Endothelial cell of umbilical vein (primary cell): ENCODE measurements at regions not wholly inside any gene's neighbourhood (a gene's known extent, or its start where the extent isn't known, plus 50 kb on each side); places are given as distances from the start of the nearest gene placed in this dataset.

Source experiments
- CTCF ChIP-seq, 2 donors: IDR thresholded peaks; 1 replicate in 1 of 2; 2 replicates in 1 of 2; pipeline ENCODE4 v1.5.1; 2011; ENCODE audit warnings: low read length in 2 of 2, mild to moderate bottlenecking in 2 of 2, moderate library complexity in 2 of 2, control low read depth in 1 of 2, inconsistent platforms in 1 of 2, low read depth in 1 of 2; ENCODE audit not compliant: insufficient read depth in 1 of 2; ENCODE audit errors: extremely low read depth in 1 of 2
- EZH2 ChIP-seq: IDR thresholded peaks from 2 replicates; pipeline ENCODE4 v1.6.1; 2012; ENCODE audit warnings: borderline replicate concordance, low read depth, mild to moderate bottlenecking, moderate library complexity, low read length, inconsistent platforms; ENCODE audit not compliant: severe bottlenecking
- FOS ChIP-seq: IDR thresholded peaks from 2 replicates; pipeline ENCODE4 v1.6.1; 2011; ENCODE audit warnings: mild to moderate bottlenecking, low read length, moderate library complexity, borderline replicate concordance; ENCODE audit not compliant: insufficient read depth
- JUN ChIP-seq: IDR thresholded peaks from 2 replicates; pipeline ENCODE4 v1.6.1; 2011; ENCODE audit warnings: borderline replicate concordance, low read depth; ENCODE audit not compliant: insufficient read length, insufficient read depth
- MAX ChIP-seq: IDR thresholded peaks from 2 replicates; pipeline ENCODE4 v1.6.1; 2011; ENCODE audit not compliant: insufficient read depth, insufficient read length
- MYC ChIP-seq: IDR thresholded peaks from one replicate; pipeline ENCODE4 v1.6.1; 2011; ENCODE audit warnings: mild to moderate bottlenecking, low read depth, low read length
- POLR2A ChIP-seq: IDR thresholded peaks from 2 replicates; pipeline ENCODE4 v1.6.1; 2012; ENCODE audit warnings: low read depth, mild to moderate bottlenecking, control low read depth, low read length
- POLR2AphosphoS5 ChIP-seq: IDR thresholded peaks from 2 replicates; pipeline ENCODE4 v1.6.1; 2012; ENCODE audit warnings: low read depth, mild to moderate bottlenecking, control low read depth, low read length, moderate library complexity; ENCODE audit not compliant: insufficient read depth

- TF ChIP-seq CTCF (IDR thresholded peaks at IDR 0.05; ENCODE audit: extremely low read depth in 1 of 2, insufficient read depth in 1 of 2, low read depth in 1 of 2, low read length in 2 of 2) (no peak), EZH2 (no peak), MAX (no peak), POLR2A (no peak), FOS (no peak), POLR2AphosphoS5 (no peak), JUN (no peak), MYC (no peak)
These were observed 84.2 kb downstream of the BLID start for GRCh38 chr11:122031813-122032212.
